Vagina (tissue), 2 donors: ENCODE measurements at regions not wholly inside any gene's neighbourhood (a gene's known extent, or its start where the extent isn't known, plus 50 kb on each side); places are given as distances from the start of the nearest gene placed in this dataset.

Source experiments
- DNase-seq, 2 donors: peaks; one replicate each; pipeline ENCODE4 v3.0.0-alpha.2; 2017; ENCODE audit errors: extremely low spot score in 2 of 2
- H3K27ac ChIP-seq: fragments of 200-600 bp; sonication (generic); one replicate; pipeline ENCODE4 v1.5.1; 2019
- H3K27me3 ChIP-seq: fragments of 200-600 bp; sonication (generic); one replicate; pipeline ENCODE4 v1.5.1; 2019
- H3K36me3 ChIP-seq, 2 donors: fragments of 200-600 bp; sonication (generic); one replicate each; pipeline ENCODE4 v1.5.1; 2017 to 2019
- H3K4me1 ChIP-seq: fragments of 200-600 bp; sonication (generic); one replicate; pipeline ENCODE4 v1.5.1; 2019
- H3K4me3 ChIP-seq, 2 donors: fragments of 200-600 bp; sonication (generic); 1 replicate in 1 of 2; 2 replicates in 1 of 2; pipeline ENCODE4 v1.5.1; 2016 to 2019
- H3K9me3 ChIP-seq: fragments of 200-600 bp; sonication (generic); one replicate; pipeline ENCODE4 v1.5.1; 2019
- POLR2A ChIP-seq, 2 donors: fragments of 450-650 bp; IDR thresholded peaks; one replicate each; pipeline ENCODE4 v1.6.1; 2017; ENCODE audit warnings: antibody characterized with exemption in 2 of 2, mild to moderate bottlenecking in 2 of 2, moderate library complexity in 2 of 2
- POLR2AphosphoS5 ChIP-seq, 2 donors: sonication (generic); formaldehyde crosslinking; IDR thresholded peaks; one replicate each; pipeline ENCODE4 v1.9.0; 2017; ENCODE audit warnings: antibody characterized with exemption in 2 of 2, mild to moderate bottlenecking in 2 of 2, low read depth in 1 of 2; ENCODE audit not compliant: insufficient read depth in 1 of 2
- intact Hi-C: fragments of 100-400 bp; cut with DNase I; formaldehyde crosslinking; loops from one replicate; pipeline ENCODE4 v1.15.1; 2023
- TF ChIP-seq, protein P1 (sequence below), 3 experiments: fragments of 450-650 bp in 2 of 3; fragments of 200-600 bp in 1 of 3; sonication (generic) in 1 of 3; IDR thresholded peaks; one replicate each; pipeline ENCODE4 v1.5.1; 2017 to 2019; ENCODE audit warnings: antibody characterized with exemption in 3 of 3, mild to moderate bottlenecking in 2 of 3, moderate library complexity in 2 of 3

DNA sequence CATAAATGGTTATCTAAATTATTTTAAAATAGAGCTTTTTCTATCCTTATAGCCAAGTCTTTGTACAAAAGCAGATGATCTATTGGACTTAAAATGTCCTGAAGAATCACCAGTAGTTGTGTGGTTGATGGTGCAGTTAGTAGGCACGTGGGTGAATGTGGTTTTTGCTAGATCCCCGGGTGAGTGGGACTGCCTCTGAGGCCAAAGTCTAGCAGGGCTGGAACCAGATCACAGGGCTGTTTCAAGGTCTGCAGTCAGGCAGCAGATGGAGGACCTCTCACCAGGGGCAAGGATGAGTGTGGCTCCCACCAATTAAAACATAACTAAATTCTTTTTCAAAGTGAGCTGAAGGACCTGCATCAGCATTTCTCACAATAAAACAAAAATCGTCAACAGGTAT, 604.7 kb upstream of the FTMT start:
- Histone ChIP-seq H3K4me3 (no peak overlapping the region), H3K36me3 (no peaks in the 10 kb centered on the region), H3K27me3 (no peaks in the 10 kb centered on the region), H3K9me3 (no peaks in the 10 kb centered on the region), H3K27ac (no peak overlapping the region), H3K4me1 (no peaks in the 10 kb centered on the region)
- no peak for DNase-seq
- intact Hi-C loops, result no loop called here
- TF ChIP-seq POLR2A (IDR thresholded peaks at IDR 0.05) (no peak), POLR2AphosphoS5 (IDR thresholded peaks at IDR 0.05; ENCODE audit: insufficient read depth in 1 of 2, low read depth in 1 of 2) (no peak)
- TF ChIP-seq, protein P1, sequence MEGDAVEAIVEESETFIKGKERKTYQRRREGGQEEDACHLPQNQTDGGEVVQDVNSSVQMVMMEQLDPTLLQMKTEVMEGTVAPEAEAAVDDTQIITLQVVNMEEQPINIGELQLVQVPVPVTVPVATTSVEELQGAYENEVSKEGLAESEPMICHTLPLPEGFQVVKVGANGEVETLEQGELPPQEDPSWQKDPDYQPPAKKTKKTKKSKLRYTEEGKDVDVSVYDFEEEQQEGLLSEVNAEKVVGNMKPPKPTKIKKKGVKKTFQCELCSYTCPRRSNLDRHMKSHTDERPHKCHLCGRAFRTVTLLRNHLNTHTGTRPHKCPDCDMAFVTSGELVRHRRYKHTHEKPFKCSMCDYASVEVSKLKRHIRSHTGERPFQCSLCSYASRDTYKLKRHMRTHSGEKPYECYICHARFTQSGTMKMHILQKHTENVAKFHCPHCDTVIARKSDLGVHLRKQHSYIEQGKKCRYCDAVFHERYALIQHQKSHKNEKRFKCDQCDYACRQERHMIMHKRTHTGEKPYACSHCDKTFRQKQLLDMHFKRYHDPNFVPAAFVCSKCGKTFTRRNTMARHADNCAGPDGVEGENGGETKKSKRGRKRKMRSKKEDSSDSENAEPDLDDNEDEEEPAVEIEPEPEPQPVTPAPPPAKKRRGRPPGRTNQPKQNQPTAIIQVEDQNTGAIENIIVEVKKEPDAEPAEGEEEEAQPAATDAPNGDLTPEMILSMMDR (IDR thresholded peaks at IDR 0.05), result no peak

DNA sequence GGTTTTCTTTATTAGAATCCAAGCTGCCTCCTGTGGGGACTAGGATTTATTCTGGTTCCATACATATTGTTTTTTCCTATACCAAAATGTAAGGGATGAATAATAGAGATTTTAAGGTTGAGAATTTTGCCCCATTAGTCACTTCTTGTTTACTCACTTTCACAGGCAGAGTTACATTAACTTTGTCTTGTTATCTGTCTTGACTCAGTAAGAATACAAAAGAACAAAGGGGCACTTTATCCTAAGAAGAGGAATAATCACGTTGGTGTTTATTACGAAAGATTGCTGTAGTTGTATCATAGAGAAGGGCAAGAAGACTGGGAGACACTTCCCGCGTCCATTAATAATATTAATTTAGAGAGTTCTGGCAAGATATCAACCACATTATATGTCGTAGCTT, 599.7 kb upstream of the FTMT start:
- no peak for DNase-seq
- Histone ChIP-seq H3K4me1 (no peaks in the 10 kb centered on the region), H3K36me3 (no peaks in the 10 kb centered on the region), H3K4me3 (no peak overlapping the region), H3K27me3 (no peaks in the 10 kb centered on the region), H3K9me3 (no peaks in the 10 kb centered on the region), H3K27ac (no peak overlapping the region)
- TF ChIP-seq POLR2AphosphoS5 (IDR thresholded peaks at IDR 0.05; ENCODE audit: insufficient read depth in 1 of 2, low read depth in 1 of 2) (no peak), POLR2A (IDR thresholded peaks at IDR 0.05) (no peak)
- TF ChIP-seq, protein P1 (IDR thresholded peaks at IDR 0.05), result no peak
- intact Hi-C loops, result no loop called here

DNA sequence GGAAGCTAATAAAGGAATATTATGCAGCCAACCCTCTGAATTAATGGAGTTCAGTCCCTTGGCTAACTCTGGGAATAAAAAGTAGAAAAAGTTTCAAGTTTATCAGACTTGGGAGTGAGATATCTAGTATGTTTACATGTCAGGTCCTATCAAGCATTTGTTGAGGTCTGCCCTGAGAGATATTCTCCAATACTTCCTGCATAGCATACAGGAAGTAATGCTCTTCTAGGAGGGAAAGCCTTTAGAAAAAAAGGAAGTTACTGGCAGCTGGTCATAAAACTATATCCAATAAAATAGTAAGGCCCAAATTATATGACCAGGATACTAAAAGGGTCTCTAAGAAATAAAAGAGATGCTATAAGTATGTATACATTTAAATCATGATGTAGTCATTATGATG, 594.1 kb upstream of the FTMT start:
- no peak overlapping the region for H3K4me3 ChIP-seq
- H3K9me3 ChIP-seq, result no peaks in the 10 kb centered on the region
- no peak overlapping the region for H3K27ac ChIP-seq
- intact Hi-C loops, result no loop called here
- TF ChIP-seq POLR2A (IDR thresholded peaks at IDR 0.05) (no peak), POLR2AphosphoS5 (IDR thresholded peaks at IDR 0.05; ENCODE audit: insufficient read depth in 1 of 2, low read depth in 1 of 2) (no peak)
- TF ChIP-seq, protein P1 (IDR thresholded peaks at IDR 0.05), result no peak
- no peaks in the 10 kb centered on the region for H3K27me3 ChIP-seq
- DNase-seq, result no peak
- H3K36me3 ChIP-seq, result no peaks in the 10 kb centered on the region
- H3K4me1 ChIP-seq, result no peaks in the 10 kb centered on the region

DNA sequence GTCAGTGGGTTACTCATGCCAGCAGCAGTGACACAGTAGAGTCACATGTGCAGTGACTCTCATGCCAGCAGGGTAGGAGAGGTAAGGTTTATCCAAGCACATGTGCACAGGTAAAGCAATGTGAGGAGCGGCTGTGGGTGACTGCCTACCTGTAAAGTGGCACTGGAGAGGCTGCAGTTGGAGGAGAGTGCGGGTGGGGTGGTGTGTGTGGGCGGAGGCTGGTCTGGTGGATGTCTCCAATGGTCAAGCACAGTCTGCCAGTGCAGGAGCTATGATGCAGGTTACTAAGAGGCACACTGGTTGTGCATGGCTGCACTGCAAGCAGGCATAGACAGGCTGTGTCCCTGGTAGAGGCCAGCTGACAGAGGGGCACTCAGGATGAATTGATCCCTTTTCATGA, 588.2 kb upstream of the FTMT start:
- intact Hi-C loops, result no loop called here
- H3K9me3 ChIP-seq, result no peaks in the 10 kb centered on the region
- H3K36me3 ChIP-seq, result no peaks in the 10 kb centered on the region
- no peak overlapping the region for H3K4me3 ChIP-seq
- H3K4me1 ChIP-seq, result no peaks in the 10 kb centered on the region
- no peak for DNase-seq
- TF ChIP-seq, protein P1 (IDR thresholded peaks at IDR 0.05), result no peak
- TF ChIP-seq POLR2A (IDR thresholded peaks at IDR 0.05), result no peak
- TF ChIP-seq POLR2AphosphoS5 (IDR thresholded peaks at IDR 0.05; ENCODE audit: insufficient read depth in 1 of 2, low read depth in 1 of 2), result no peak
- H3K27ac ChIP-seq, result no peak overlapping the region
- no peaks in the 10 kb centered on the region for H3K27me3 ChIP-seq

DNA sequence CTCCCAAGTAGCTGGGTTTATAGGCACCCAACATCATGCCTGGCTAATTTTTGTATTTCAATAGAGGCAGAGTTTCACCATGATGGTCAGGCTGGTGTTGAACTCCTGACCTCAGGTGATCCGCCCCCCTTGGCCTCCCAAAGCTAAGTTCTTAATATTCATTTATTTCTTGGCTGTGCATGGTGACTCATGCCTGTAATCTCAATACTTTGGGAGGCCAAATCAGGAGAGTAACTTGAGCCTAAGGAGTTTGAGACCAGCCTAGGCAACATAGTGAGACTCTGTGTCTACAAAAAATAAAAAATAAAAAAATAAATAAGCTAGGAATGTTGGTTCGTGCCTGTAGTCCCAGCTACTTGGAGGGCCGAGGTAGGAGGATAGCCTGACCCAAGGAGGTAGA, 587.1 kb upstream of the FTMT start:
- TF ChIP-seq POLR2AphosphoS5 (IDR thresholded peaks at IDR 0.05; ENCODE audit: insufficient read depth in 1 of 2, low read depth in 1 of 2), result no peak
- TF ChIP-seq, protein P1 (IDR thresholded peaks at IDR 0.05), result no peak
- no peak for TF ChIP-seq POLR2A (IDR thresholded peaks at IDR 0.05)
- Histone ChIP-seq H3K9me3 (no peaks in the 10 kb centered on the region), H3K4me1 (no peaks in the 10 kb centered on the region), H3K27ac (no peak overlapping the region), H3K27me3 (no peaks in the 10 kb centered on the region), H3K36me3 (no peaks in the 10 kb centered on the region), H3K4me3 (no peak overlapping the region)
- intact Hi-C loops, result no loop called here
- DNase-seq, result no peak
